CD4-positive, alpha-beta T cell treated with Interleukin-17A for 1 hour (primary cell): ENCODE measurements at regions not wholly inside any gene's neighbourhood (a gene's known extent, or its start where the extent isn't known, plus 50 kb on each side); places are given as distances from the start of the nearest gene placed in this dataset.
"Not testable (repeated sequence)": the region's sequence is repeated elsewhere in the genome, so short reads cannot be mapped to it uniquely, and the experiment has no call there.

ENCODE experiments used
- DNase-seq: peaks from one replicate; pipeline ENCODE4 v3.0.0-alpha.2; 2020

DNA sequence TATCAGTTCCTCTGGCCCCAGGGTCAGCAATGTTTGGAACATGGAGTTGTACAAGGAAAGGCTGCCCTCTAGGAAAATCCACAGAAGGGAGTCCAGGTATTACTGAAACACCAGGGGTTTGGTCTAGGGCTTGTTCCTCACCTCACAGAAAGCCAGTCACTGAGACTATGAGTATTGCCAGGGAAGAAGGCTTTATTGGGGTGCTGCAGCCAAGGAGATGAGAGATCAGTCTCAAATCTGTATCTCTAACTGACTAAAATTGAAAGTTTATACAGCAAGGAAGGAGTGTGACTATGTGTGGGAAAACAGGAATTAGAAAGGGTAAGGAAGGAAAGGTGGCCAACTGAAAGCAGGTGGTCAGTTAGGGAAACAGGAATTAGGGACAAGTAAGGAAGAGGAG is 172.3 kb downstream of the LYPLAL1 start:
- no peak for DNase-seq

DNA sequence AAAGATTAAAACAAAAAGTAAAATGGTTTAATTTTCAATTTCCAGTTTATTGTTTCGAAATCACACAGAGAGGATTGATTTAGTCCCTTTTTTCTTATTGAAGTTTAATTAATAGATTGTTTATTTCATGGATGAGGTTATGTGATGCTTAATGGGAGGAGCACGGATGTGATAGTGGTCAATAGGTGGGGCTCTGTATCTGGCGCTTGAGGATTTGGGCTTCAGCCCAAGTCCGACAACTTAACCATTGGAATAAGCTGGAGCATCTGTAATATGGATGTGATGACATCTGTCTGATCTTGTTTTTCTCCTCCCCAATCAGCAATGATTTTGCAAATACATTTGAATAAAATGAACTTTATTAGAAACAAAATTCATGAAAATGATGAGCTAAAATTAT is 169.2 kb downstream of the LYPLAL1 start:
- DNase-seq, result no peak

DNA sequence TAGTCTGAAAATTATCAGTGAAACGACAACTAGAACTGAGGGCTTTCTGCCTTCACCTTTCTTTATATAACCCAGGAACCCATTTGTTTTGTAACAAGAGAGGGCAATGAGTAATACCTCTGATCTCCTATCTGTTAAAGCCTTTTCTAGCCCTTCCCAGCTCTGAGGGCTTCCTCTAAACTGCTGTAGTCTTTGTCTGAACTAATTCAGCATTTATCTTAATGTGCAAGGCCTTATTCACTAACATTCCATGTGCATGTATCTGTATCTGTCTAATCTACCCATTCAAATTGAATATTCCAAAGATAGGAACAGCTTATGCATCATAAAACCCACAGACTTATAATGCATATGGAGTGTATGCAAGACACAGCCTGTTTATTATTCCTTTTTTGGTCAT is 167.1 kb downstream of the LYPLAL1 start:
- no peak for DNase-seq

- no peak for DNase-seq
Measured at GRCh38 chr1:219339466-219339865, 165.8 kb downstream of the LYPLAL1 start.

DNA sequence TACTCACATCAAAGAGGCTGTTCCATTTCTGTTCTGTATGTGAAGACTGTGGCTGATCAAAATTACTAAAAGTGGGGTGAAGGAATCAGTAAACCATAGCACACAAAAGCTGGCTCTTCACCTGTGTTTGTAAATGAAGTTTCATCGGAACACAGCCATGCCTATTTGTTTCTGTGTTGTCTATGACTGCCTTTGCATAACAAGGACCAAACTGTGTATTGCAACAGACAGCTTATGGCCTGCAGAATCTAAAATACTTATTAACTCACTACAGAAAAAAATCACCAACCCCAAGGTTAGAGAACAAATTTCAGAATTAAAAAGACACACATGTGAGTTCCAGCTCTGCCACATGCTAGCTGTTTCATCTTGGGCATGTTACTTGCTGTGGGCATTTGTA is 163.9 kb downstream of the LYPLAL1 start:
- no peak for DNase-seq

DNA sequence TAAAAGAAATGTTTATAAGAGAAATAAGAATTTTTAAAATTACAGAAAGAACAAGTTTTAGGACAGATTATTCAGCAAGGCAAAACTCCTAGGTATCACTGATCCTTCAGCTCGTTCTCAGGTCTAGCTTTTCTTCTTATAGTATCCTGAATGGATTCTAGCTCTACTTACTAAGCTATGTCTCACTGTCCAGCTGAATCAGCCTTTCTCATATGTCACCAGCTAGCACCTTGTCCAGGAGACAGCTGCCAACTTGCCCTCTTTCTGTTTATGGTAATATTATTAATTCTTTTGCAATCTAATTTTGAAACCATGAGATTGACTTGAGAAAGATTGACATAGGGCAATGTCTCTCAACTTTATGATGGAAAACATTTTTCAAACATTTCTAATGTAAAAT is 159.9 kb downstream of the LYPLAL1 start:
- DNase-seq, result no peak

DNA sequence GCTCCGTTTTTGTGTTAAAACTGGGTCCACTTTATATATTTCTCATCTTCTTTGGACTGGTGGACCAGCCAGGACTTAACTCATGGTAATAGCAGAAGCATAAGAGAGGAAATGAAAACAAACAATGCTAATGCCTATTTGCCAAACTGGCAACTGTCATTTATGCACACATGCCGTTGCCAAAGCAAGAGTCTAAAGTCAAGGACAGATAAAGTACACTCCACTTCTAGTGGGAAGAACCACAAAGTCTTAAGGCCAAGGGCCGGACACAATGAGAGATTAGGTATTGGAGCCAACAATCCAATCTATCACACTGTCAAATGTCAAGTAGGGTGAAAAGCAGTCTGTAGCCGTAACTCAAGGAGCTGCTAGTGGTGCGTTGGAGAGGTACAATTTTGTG is 157.7 kb downstream of the LYPLAL1 start:
- no peak for DNase-seq

DNA sequence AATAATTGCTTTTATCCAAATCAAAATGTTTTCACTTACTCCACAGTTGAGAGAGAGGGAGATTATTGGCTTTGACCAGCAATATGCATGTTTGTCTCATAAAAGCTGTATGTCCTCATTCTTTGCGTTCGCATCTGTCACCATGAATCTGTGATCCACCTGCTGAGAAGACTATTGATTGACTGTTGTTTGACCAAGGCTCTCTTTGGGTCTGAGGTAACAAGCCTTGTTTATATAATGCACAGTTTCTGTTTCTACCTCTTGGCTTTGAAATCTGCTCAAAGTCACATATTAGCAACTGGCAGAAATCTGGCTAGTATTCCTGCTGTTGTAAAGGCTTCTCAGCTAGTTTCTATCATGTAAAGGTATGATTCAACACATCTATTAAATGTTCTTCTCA is 157.0 kb downstream of the LYPLAL1 start:
- DNase-seq, result no peak

DNA sequence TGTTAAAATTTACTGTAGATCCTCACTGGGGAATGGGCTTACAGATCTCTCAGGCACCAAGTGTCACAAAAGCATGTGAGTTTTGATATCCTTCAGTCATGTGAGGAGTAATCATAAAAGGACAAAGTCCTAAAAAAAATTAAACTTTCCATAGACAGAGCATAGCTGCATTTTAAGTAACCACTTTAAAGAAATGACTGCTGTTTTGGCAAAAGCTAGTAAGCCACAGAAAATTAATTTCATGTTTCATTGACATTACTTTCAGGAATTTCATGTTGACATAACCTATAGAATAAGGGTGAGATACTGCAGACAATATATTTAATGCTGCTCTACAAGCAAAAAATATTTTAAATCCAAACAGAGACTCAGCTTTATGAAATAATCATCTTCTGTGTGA is 156.3 kb downstream of the LYPLAL1 start:
- DNase-seq, result no peak

- DNase-seq, result no peak
Measured at GRCh38 chr1:219329578-219329977, 155.9 kb downstream of the LYPLAL1 start.

DNA sequence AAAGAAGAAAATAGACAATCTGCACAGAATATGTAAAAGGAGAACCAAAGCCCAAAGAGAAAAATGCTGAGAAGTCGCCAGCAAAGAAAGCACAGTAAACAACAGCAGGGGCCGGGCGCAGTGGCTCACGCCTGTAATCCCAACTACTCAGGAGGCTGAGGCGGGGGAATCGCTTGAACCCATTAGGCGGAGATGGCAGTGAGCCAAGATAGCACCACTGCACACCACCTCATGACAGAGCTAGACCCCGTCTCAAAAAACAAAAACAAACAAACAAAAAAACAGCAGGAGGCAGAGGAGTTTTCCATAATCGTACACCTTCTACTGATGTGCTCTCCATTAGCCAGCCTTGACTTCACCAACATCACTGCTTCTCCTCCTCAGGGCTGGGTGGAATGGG is 153.2 kb downstream of the LYPLAL1 start:
- DNase-seq, result no peak

DNA sequence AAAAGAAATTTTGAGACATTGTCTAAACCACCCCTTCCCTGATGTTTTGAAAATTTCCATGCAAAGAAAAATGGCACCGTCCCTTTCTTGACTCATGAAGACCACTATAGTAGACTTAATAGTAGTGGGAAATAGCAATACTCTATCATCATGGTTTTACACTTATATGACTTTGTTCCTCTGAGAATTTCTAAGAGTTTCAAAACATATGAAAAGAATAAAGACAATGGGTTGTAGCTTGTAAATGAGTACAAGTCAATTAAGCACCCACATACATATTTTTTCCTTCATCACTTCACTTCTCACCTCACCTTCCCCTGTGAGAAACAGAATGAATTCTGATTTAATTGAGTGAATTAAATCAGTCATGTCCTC is 151.7 kb downstream of the LYPLAL1 start:
- no peak for DNase-seq

GRCh38 chr1:219324629-219325367 is 151.1 kb downstream of the LYPLAL1 start:
- no peak for DNase-seq

DNA sequence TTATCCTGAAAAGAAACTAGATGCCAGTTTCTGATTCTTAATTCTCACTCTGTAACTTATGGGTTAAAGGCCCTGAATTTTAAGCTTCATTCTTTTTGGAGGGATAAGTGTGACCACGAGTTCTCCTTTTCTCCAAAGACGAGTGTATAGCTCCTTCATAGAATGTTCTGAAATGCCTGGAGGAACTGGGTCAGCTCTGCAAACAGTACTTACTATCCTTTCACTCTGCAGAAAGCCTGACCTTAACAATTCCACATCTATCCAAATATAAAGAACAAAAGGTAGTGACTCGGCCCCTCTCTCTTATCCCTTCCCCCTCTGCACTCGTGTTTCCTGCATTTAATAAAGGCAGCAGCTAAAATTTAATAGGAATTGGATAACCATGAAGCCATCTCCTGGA is 150.5 kb downstream of the LYPLAL1 start:
- DNase-seq, result no peak

- DNase-seq, result no peak
Measured at GRCh38 chr1:219323426-219323825, 149.7 kb downstream of the LYPLAL1 start.

- no peak for DNase-seq
Measured at GRCh38 chr1:219322766-219323165, 149.1 kb downstream of the LYPLAL1 start.

DNA sequence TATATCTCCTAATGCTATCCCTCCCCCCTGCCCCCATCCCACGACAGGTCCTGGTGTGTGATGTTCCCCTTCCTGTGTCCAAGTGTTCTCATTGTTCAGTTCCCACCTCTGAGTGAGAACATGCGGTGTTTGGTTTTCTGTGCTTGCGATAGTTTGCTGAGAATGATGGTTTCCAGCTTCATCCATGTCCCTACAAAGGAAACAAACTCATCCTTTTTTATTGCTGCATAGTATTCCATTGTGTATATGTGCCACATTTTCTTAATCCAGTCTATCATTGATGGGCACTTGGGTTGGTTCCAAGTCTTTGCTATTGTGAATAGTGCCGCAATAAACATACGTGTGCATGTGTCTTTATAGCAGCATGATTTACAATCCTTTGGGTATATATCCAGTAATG is 146.9 kb downstream of the LYPLAL1 start:
- DNase-seq, result not testable (repeated sequence)

- no peak for DNase-seq
Measured at GRCh38 chr1:219318826-219319225, 145.1 kb downstream of the LYPLAL1 start.

GRCh38 chr1:219317762-219318353 is 144.2 kb downstream of the LYPLAL1 start:
- no peak for DNase-seq

GRCh38 chr1:219316066-219316465 is 142.4 kb downstream of the LYPLAL1 start:
- DNase-seq, result no peak

DNA sequence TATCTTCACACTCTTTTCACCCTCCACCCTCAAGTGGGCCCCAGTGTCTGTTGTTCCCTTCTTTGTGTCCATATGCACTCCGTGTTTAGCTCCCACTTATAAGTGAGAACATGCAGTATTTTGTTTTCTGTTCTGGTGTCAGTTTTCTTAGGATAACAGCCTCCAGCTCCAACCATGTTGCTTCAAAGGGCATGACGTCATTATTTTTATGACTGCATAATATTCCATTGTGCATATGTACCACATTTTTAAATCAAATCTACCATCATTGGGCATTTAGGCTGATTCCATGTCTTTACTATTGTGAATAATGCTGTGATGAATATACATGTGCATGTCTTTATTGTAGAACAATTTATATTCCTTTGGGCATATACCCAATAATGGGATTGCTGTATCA is 140.3 kb downstream of the LYPLAL1 start:
- DNase-seq, result no peak

DNA sequence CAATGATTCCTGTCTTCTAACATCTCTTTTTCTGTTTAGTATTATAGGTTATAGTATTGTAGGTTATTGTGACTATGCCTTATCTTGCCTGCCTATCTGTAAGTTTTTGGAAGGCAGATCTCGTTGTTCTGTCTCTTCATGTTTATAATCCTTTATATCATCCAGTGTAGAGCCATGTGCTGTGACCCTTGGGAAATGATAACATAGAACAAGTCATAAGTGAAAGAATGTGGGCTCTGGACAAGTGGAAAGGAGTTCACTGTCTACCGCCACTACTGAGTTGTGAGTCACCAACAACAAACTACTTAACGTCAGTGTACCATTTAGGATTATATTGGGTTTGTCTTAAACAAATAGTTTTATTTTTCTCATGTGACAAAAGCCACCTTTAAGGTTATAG is 139.3 kb downstream of the LYPLAL1 start:
- DNase-seq, result no peak

GRCh38 chr1:219310181-219310728 is 136.6 kb downstream of the LYPLAL1 start:
- DNase-seq, result no peak

GRCh38 chr1:219308367-219308766 is 134.7 kb downstream of the LYPLAL1 start:
- DNase-seq, result no peak
